ENCODE measurements at regions not wholly inside any gene's neighbourhood (a gene's known extent, or its start where the extent isn't known, plus 50 kb on each side); places are given as distances from the start of the nearest gene placed in this dataset.
"Not testable (repeated sequence)": the region's sequence is repeated elsewhere in the genome, so short reads cannot be mapped to it uniquely, and the experiment has no call there.

GRCh38 chr5:119897537-119898370 lies 268.4 kb downstream of the FAM170A start:
- no peak for DNase-seq

DNA sequence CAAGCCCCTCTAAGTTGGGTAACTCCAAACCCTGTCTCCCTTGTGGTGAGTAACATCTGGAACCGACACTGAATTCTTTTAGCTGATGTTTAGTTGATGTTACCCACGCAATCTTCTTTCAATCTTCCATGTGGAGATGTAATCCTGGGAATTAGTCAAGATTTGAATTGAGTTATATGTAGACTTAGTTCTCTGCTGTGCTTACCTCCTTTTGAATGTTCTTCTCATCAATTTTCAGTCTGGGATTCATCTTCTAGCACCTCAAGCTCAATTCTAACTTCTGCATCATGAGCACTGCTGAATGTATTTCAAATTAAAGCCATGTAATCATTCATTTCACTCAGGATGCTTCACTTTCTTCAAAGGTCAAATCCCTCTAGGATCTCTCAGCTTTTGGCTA lies 270.6 kb downstream of the FAM170A start:
- DNase-seq: no peak

DNA sequence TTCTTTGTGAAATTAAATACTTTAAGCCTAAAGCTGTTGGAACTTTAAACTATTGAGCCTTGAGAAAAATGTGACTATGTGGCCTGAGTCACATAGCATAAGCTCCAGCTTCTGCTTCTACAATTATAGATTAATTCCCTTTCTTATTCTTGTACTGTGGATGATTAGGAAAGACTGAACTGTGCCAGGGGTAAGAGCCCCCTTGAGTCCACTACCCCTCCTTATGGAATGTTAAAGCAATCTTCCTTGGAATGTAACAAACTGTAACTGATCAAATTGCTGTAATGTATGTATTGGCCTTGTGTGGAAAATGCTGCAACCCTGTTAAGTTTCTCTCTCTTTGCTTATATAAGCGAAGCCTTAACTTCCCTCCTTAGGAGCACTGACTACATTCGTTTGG lies 273.2 kb downstream of the FAM170A start:
- DNase-seq: no peak

GRCh38 chr5:119913425-119913824 lies 284.1 kb downstream of the FAM170A start:
- DNase-seq: no peak

GRCh38 chr5:119919279-119919678 lies 289.9 kb downstream of the FAM170A start:
- DNase-seq: no peak

DNA sequence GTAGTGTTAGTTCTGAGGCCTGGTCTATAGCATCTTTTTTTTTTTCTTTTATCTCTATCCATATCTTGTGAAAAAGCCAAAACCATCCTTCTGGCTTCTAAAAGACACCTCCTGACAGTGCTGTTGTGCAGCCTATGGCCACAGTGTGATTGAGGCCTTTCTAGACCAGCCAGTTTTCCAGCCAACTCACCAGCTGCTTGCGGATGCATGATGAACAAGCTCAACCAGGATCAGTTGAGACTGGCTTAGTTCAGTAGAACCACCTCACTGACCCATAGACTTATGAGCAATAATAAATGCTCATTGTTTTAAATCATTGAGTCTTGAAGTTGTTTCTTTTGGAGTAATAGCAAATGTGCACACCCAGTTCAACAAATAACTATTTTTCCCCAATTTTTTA lies 296.9 kb downstream of the FAM170A start:
- no peak for DNase-seq

GRCh38 chr5:119928974-119929373 lies 299.6 kb downstream of the FAM170A start:
- no peak for DNase-seq

DNA sequence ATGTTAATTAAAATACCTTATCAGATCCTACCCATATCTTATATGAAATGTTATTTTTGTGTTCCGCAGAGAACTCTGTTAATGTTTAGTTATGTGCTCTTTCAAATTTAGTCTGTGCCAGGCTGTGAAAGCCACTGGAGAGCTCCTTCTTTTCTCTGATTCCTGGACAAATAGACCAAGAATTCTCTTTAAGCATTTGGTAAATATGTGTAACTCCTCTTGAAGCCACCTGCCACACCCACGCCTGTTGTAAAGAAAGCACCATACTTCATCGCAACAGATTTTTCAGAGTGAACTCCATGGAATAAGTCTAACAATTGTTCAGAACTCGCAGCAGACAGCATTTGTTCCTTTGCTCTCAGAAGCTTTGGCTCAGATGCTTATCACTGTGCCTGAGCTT lies 301.1 kb downstream of the FAM170A start:
- no peak for DNase-seq

- DNase-seq: no peak
These were observed 313.8 kb downstream of the FAM170A start for GRCh38 chr5:119943148-119943547.

DNA sequence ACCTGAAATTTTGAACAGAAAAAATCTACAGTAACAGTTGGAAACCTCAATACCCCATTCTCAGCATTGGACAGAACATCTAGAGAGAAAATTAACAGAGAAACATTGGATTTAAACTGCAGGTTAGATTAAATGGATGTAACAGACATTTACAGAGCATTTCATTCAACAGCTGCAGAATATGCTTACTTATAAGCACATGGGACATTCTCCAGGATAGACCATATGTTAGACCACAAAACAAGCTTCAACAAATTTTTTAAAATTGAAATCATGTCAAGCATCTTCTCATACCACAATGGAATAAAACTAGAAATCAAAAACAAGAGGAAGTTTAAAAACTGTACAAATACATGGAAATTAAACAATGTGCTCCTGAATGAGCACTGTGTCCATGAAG lies 316.3 kb downstream of the FAM170A start:
- DNase-seq: no peak

- no peak for DNase-seq
These were observed 318.8 kb downstream of the FAM170A start for GRCh38 chr5:119948162-119948561.

- DNase-seq: no peak
These were observed 320.2 kb downstream of the FAM170A start for GRCh38 chr5:119949426-119949999.

DNA sequence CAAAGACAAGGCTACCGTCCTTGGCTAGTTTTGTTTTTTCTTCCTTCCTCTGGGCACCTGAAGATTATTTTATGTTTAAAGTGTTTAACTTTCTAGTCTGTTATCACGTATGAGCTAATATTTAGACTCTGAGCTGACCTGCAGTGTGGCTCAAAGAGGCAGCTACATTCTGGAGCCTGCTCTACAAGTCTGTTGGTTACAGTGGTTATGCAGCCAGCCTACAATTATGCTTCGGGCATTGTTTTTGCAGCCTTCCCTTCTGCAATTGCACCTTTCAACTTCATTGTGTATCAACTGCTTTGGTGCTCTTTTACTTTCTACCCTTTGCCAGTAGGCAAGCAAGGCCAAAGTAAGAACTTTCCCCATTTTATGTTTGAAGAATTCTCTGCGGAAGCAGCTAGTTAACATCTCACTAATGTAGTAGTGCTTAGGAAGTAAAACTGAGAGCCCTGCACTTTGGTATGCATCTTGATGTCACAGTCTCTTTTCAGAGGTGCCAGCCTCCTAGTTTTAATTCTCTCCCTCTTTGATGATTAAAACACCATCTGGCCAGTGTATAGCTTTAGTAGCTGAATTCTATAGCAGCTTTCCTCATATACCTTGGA lies 322.1 kb downstream of the FAM170A start:
- DNase-seq: no peak

- no peak for DNase-seq
These were observed 324.1 kb downstream of the FAM170A start for GRCh38 chr5:119953474-119953873.

DNA sequence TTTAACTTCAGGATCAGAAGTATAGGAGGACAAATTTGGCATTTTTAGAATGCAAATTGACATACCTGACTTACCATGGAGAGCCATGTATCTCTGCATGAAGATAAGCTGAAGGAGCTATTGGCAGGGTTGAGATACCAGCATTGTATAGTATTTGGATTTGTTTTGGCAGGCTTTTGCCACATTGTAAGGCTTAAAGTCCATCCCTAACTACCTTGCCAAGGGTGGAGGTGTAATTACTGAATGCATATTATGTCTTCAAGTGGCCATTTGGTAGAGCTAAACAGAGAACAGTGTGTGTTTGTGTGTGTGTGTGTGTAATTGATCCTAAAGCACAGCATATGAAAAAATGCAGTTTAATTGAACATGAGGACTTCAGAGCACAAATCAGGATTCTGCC lies 324.7 kb downstream of the FAM170A start:
- no peak for DNase-seq

DNA sequence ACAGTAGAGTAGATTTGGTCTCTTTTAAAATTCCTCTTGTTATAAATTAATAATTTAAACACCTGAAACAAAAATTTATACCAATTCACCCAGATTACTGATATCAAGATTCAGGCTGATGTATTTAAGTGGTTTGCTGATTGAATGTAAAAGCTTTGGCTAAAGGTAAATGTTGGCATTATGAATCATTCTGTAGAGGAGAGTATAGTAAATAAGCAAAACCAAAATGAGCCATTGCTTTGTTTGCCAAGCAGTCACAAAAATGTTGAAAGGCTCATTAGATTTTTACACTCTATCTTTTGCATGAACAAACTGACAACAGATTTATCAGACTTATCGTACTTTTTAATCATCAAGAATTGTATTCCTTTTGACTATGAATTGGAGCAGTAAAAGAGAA lies 332.6 kb downstream of the FAM170A start:
- DNase-seq: no peak

- DNase-seq: no peak
These were observed 336.7 kb downstream of the FAM170A start for GRCh38 chr5:119966028-119966427.

DNA sequence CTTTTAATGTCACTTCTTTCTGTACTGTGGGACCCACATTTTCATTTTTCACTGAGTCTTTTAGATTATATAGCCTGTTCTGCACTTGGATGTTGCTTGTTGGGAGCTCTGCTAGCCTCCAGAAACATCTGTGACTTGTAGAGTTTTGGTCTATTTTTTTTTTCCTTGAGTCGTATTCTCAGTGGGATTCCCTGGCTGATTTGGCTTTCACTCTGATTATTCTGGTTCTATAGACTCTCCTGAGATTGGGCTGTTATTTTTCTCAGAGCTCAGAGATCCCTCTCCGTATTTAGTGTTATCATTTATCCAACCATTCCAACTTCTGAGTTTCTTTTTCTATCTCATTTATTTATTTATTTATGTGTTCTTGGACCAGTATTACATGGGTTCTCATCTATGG lies 339.3 kb downstream of the FAM170A start:
- DNase-seq: no peak

- not testable (repeated sequence) for DNase-seq
These were observed 357.7 kb downstream of the FAM170A start for GRCh38 chr5:119987077-119987476.

DNA sequence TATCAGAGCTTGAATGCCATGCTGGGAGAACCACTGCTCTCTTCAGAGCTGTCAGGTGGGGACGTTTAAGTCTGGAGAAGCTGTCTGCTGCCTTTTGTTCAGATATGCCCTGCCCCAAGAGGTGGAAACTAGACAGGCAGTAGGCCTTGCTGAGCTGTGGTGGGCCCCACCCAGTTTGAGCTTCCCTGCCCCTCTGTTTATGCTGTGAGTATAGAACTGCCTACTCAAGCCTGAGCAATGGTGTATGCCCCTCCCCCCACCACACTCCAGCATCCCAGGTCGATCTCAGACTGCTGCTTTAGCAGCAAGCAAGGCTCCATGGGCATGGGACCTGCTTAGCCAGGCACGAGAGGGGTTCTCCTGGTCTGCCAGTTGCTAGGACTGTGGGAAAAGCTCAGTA lies 362.3 kb downstream of the FAM170A start:
- DNase-seq: no peak

GRCh38 chr5:119996128-119996527 lies 366.8 kb downstream of the FAM170A start:
- no peak for DNase-seq

DNA sequence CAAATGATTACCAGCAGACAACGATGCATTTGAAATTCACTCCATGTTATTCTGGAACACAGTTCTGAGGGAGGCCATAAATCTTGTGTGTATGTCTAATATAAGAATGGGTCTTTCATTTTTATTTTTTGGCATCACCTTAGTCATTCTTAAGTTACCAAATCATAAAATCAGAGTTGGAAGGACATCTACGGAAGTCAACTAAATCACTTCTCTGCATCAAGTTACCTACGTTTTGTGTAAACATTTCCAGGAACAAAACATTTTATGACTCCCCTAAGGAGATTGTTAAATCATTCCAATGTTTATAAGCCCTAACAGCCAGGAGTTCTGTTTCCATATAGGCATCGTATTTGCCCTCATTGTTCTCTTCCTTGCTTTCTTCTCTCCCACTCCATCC lies 378.2 kb downstream of the FAM170A start:
- DNase-seq: no peak

GRCh38 chr5:120012431-120012830 lies 383.1 kb downstream of the FAM170A start:
- no peak for DNase-seq

DNA sequence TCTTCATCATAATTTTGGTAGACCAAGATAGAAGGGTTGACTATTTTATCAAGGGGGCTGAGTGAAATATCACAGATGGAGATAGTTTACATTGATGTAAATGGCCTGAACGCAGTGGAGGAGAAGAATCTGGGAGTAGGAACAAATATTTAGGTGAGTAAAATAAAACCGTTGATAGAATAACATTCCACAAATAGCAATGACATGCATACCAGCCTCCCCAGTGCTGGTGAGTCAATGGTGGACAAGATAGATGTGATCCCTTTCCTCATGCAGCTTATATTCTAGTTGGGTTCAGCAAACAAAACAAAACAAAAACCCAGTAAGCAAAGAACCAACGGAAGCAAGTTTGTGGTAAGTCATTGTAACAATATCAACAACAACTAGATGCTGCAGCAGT lies 385.2 kb downstream of the FAM170A start:
- no peak for DNase-seq

All from stimulated activated CD4-positive, alpha-beta T cell treated with anti-CD3 and anti-CD28 coated beads, Interleukin-4, amount 100 ng/mL, for 24 hours (primary cell).